ENCODE measurements at regions not wholly inside any gene's neighbourhood (a gene's known extent, or its start where the extent isn't known, plus 50 kb on each side); places are given as distances from the start of the nearest gene placed in this dataset.
"Not testable (repeated sequence)": the region's sequence is repeated elsewhere in the genome, so short reads cannot be mapped to it uniquely, and the experiment has no call there.

GRCh38 chr5:171542525-171543140 lies 123.2 kb downstream of the FGF18 start:
- DNase-seq (ENCODE audit: low read depth in 2 of 2): no peak

GRCh38 chr5:171543148-171543815 lies 123.8 kb downstream of the FGF18 start:
- no peak for DNase-seq (ENCODE audit: low read depth in 2 of 2)

- no peak for DNase-seq (ENCODE audit: low read depth in 2 of 2)
Observed at GRCh38 chr5:171544913-171545765, 125.7 kb downstream of the FGF18 start.

GRCh38 chr5:171549274-171549673 lies 129.8 kb downstream of the FGF18 start:
- DNase-seq (ENCODE audit: low read depth in 2 of 2): no peak

- not testable (repeated sequence) for DNase-seq (ENCODE audit: low read depth in 2 of 2)
Observed at GRCh38 chr5:171553817-171554216, 134.4 kb downstream of the FGF18 start.

GRCh38 chr5:171555160-171555559 lies 135.7 kb downstream of the FGF18 start:
- DNase-seq (ENCODE audit: low read depth in 2 of 2): no peak

- peak in 1 of 2 donors; percentile 28 for DNase-seq (ENCODE audit: low read depth in 2 of 2)
Observed at GRCh38 chr5:171562822-171563221, 143.4 kb downstream of the FGF18 start.

GRCh38 chr5:171568389-171568788 lies 148.9 kb downstream of the FGF18 start:
- DNase-seq (ENCODE audit: low read depth in 2 of 2): no peak

GRCh38 chr5:171569065-171569712 lies 149.7 kb downstream of the FGF18 start:
- peak in 1 of 2 donors; percentile 37 for DNase-seq (ENCODE audit: low read depth in 2 of 2)

GRCh38 chr5:171570244-171570825 lies 150.9 kb downstream of the FGF18 start:
- DNase-seq (ENCODE audit: low read depth in 2 of 2): no peak

GRCh38 chr5:171571663-171572062 lies 152.2 kb downstream of the FGF18 start:
- peak in 1 of 2 donors; percentile 50 for DNase-seq (ENCODE audit: low read depth in 2 of 2)

GRCh38 chr5:171573021-171573420 lies 153.6 kb downstream of the FGF18 start:
- no peak for DNase-seq (ENCODE audit: low read depth in 2 of 2)

- no peak for DNase-seq (ENCODE audit: low read depth in 2 of 2)
Observed at GRCh38 chr5:171573451-171574225, 154.2 kb downstream of the FGF18 start.

GRCh38 chr5:171574376-171574775 lies 154.9 kb downstream of the FGF18 start:
- no peak for DNase-seq (ENCODE audit: low read depth in 2 of 2)

GRCh38 chr5:171575386-171575785 lies 155.9 kb downstream of the FGF18 start:
- no peak for DNase-seq (ENCODE audit: low read depth in 2 of 2)

GRCh38 chr5:171575808-171576207 lies 156.4 kb downstream of the FGF18 start:
- DNase-seq (ENCODE audit: low read depth in 2 of 2): no peak

GRCh38 chr5:171577042-171577758 lies 157.8 kb downstream of the FGF18 start:
- no peak for DNase-seq (ENCODE audit: low read depth in 2 of 2)

GRCh38 chr5:171578049-171578828 lies 158.8 kb downstream of the FGF18 start:
- DNase-seq (ENCODE audit: low read depth in 2 of 2): no peak

GRCh38 chr5:171578829-171579491 lies 159.5 kb downstream of the FGF18 start:
- DNase-seq (ENCODE audit: low read depth in 2 of 2): no peak
